ENCODE measurements at regions not wholly inside any gene's neighbourhood (a gene's known extent, or its start where the extent isn't known, plus 50 kb on each side); places are given as distances from the start of the nearest gene placed in this dataset.
"Not testable (repeated sequence)": the region's sequence is repeated elsewhere in the genome, so short reads cannot be mapped to it uniquely, and the experiment has no call there.

DNA sequence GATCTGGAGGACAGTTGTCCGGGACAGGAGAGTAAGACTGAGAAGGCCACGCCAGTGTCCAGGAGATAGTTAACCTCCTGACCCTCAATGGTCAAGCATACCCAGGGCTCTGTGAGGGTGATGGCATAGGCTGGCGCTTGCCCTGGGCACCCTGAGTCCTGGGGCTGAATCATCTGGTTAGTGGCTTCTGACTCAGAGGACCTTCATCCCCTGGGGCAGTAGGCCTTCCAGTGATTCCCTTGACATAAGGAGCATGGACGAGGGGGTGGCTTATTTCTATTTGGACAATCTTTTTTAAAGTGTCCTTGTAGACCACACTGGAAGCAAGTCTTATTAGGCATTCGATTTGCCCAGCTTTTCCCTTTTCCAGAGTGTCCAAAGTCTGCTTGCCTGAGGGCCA lies 108.4 kb upstream of the SHISA3 start:
- DNase-seq: not testable (repeated sequence)

DNA sequence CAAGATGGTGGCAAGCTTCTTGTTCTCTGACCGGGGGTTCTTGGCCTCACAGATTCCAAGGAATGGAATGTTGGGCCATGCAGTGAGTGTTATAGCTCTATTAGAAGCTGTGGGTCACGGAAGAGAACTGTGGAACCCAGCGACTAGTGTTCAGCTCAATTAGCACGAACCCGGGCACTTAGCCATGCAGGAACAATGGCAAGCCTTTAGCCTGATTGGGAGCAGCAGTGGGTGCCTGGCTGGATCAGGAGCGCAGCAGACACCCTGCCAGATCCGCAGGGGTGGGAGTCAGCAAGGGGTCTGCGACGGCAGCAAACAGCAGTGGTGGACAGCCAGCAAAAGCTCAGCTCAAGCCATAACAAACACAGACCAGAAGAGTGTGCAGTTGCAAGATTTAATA lies 105.1 kb upstream of the SHISA3 start:
- not testable (repeated sequence) for DNase-seq

DNA sequence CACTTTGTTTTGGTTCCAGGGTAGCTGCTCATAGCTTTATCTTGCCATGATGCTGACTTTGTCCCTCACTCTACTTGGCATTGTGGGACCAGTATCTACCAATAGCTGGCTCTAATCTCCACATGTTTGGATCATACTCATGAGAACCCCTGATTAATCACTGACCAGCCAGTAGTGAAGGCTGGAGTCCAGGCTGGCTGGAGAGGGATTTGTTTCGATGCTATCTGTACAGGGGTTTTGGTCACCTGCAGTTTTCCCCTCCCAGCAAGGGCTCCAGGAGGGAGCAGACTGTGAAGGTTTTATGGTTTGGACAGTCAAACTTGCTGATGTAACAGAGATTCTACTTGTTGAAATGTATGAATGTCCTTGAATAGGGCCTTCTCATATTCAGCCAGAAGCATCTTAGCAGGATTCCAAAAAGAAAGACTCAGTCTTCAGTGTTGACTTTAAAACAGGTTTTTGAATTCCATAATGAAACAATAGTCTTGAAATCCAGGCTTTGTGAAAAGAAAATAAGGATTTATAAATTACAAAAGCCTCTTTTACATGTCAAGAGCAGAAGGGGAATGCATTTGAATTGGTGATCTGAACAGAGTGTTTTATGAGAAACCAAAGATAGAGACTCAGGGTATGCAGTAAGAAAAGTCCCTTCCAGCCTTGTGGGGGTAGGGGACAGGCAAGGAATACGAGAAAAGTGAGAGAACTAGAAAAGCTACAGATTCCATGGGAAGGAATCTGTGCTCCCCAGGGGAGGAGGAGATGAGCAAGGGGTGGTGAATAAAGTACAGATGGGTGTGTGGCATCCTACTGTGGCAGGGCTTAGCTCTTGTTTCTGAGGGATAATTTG lies 103.1 kb upstream of the SHISA3 start:
- no peak for DNase-seq

DNA sequence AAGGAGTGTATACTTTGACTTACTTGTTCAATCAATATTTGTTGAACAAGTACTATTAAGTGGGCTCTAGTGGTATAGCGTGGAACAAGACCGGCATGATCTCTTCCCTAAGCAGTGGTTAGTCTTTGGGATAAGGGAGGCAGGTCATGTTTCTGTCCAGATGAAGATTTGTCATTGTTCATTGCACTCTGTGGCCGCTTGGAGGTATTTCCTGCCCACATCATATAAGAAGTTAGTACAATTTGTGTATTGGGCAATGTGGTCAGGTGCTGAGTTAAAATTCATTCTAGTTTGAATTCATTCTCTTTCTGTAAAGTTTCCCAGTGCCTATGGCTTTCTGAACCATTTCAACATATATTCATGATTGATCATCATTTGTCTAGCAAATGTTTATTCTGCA lies 101.1 kb upstream of the SHISA3 start:
- no peak for DNase-seq

DNA sequence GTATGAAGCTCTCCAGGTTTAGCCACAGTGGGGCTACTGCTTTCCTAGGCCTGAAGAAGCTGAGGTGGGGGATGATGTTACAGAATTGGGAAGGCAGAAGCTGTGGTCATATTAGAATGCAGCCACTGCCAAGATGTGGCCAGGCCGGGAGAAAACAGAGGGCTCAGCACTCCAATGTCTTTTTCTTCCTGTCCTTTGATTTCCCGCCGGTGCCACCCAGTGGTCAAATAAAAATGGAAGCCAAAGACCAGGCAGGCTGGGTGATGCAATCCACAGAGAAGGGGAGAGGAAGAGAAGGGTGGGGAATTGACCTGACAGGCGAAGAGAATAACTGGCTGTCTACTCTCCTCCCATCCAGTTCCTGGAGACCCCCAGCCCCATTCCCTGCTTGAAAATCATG lies 94.9 kb upstream of the SHISA3 start:
- DNase-seq: no peak

DNA sequence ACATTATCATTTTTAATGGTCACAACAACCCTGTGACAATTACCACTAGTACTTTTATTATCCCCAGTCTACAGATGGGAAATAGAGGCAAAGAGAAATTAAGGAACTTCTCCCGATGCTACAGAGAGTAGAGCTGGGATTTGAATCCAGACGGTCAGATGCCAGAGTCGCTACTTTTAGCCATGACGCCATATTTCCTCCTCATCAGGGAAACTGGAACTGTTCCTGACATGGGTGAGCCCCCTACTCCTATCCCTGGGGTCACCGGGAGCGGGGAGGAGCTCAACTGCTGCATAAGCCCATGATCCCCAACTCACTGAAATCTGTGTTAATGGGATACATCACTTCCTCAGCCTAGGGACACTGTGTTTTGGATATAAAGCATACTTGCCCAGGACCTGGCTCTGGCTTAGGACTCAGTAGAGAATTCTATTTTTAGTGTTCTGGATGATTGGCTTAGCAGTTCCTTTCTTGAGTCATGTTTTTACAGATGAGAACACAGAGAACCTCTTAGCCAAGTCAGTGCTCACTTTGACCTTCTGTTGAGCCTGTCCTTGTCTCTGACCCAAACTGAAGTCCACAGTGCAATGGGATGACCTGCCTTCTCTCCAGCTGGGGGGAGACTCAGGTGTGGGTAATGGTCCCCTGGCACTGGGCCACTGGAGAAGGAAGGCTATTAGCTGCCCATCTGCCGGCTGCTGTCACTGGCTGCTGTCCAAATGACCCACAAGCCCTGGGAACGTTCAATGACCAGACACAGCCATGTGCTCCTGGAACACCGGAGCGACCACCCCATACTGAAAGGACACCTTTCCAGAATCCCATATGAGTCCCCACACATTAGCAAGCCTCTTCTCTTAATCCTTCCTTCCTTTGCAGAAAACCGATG lies 90.8 kb upstream of the SHISA3 start:
- DNase-seq: no peak

DNA sequence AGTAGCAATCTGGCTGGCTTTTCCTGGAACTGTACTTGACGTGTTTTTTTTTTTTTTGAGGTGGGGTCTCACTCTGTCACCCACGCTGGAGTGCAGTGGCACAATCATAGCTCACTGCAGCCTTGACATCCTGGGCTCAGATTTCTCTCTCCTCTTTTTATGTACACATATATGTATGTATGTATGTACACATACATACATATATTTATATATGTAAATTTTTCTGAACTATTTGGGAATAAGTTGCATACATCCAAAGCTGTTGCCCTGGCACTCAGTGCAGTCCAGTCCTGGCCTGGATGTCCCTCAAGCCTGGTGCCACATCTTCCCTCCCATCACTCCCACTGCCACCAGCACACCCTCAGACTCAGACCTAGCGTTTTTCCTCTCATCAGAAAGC lies 89.0 kb upstream of the SHISA3 start:
- no peak for DNase-seq

DNA sequence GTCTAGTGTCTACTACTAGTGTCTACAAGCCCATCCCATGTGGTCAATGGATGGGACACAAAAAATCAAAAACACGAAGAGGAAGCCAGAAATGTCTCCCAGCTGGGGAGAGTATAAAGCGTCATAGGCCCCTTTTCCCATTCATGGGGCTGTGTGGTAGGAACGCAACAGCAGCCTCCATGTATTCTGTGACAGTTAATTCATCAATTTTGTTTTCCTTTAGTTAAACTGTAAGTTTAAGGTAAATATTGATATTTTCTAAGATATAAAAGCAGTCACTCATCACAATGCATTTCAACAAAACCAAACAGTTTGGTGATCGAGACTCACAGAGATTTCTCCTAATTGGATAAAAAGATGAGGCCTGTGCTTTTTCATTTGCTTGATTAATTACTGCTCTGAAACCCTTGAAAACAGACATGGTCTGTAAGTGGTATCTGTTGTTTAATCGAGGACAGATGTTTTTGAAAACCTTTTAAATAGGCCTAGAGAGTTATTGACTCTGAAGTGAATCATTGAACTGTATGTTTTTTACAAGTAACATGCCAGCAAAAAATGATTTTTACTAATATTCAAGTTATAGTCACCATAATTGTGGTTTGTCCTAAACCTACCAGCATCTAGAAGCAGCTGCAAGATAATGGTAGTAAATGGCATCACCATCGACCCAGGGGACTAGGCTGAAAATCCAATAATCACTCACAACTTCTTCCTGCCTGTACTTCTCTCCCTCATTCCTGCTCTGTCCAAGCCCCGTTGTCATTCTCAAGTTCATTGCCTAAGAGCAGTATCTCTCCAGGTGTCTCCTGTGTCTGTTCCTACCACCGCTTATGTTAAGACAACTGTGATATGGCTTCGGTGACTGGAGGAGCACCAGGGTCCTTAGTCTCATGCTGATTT lies 87.7 kb upstream of the SHISA3 start:
- DNase-seq: no peak

DNA sequence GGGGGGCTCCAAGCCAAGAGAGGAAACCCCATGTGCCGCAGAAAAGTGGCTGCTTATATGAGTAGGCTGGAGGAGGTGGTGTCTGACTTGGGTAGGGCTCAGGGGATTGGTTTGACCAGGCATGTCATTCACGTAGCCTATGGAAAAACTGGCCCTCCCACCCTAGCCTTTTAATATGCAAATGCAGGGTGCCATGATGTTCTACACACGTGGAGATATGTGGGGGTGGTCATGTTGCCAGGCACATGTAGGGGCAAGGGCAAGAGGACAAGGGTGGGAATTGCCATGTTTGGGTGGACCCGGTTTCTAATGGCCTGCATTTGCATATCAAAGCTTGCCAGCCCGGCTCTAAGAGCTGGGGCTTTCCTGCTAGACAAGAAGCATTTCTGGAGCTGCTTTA lies 86.9 kb upstream of the SHISA3 start:
- DNase-seq: no peak

DNA sequence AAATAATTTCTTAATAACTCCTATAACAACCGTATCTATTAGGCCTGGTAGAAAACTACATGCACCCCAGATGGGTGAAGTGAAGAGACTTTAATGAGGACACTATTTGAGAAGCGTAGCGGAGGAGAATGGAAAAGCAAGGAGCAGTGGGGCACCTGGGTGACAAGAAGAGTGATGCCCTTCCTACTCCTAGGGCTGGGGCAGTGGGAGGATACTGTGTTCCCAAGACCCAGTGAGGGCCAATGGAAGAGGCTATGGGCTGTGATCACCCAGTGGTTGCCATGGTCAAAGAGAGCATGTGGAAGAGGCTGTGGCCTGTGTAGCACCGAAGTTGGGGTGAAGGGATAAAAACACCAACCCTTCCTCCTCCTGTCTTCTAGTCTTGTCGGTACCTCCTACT lies 86.5 kb upstream of the SHISA3 start:
- DNase-seq: no peak

DNA sequence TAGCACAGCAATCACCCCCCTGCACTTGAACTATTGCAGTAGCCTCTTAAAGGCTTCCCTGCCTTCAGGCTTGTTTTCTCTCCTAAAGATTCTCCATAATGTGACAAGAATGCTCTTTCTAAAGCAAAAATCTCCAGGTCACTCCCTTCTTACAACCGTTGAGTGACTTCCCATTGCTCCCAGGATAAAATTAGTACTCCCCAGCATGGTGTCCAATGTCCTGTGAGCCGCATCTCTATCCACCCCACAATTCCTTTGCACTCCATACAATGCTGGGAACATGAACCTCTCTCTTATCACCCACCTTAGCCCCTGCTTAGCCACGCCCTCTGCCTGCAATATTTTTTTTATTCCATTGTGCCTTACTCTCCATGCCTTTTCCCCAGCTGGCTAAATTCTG lies 85.7 kb upstream of the SHISA3 start:
- DNase-seq: no peak

DNA sequence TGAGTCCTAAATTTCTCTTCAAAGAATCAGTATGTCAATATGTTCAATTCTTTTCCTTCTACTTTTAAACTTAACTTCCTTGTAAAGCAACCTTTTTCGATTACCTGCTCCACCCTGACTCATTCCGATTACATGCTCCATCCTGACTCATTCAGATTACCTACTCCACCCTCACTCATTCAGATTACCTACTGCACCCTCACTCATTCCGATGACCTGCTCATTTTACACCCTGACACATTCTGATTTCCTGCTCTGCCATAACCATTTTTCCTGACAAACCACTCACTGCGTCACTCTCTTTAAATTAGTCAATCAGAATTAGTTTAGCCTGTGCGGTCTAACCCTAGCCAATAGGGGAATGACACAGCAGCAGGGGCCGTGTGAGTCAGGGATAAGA lies 83.9 kb upstream of the SHISA3 start:
- DNase-seq: not testable (repeated sequence)

DNA sequence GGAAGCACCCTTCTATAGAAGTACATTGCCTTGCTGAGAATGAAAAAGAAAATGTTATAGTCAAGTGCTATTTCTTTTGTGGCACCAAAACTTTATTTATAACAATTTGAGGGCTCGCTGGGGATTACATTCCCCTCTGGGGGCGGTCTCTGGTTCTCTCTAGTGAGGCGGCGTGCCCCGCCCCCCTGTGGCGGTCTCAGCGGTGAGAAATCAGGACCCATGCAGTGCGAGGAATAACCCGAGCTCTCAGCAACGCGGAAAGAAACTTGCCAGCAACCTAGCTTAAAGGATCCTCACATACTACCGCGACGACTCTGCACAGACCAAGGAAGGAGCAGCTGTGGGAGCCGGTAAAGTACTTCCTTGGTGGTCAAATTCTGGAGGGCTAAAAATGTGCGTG lies 83.4 kb upstream of the SHISA3 start:
- no peak for DNase-seq

DNA sequence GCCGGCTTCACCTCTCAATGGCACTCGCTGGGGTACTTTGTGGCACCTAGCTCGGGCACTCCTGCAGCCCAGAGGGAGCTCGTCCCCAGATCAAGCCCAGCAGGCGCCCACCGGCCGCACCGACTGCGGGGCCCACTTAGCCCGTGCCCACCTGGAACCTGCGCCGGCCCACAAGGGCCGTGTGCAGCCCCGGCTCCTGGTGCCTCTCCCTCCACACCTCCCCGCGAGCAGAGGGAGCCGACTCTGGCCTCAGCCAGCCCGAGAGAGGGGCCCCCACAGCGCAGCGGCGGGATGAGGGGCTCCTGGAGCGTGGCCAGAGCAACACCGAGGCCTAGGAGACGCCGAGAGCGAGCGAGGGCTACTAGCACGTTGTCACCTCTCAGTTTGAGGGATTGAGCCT lies 82.1 kb upstream of the SHISA3 start:
- no peak for DNase-seq

DNA sequence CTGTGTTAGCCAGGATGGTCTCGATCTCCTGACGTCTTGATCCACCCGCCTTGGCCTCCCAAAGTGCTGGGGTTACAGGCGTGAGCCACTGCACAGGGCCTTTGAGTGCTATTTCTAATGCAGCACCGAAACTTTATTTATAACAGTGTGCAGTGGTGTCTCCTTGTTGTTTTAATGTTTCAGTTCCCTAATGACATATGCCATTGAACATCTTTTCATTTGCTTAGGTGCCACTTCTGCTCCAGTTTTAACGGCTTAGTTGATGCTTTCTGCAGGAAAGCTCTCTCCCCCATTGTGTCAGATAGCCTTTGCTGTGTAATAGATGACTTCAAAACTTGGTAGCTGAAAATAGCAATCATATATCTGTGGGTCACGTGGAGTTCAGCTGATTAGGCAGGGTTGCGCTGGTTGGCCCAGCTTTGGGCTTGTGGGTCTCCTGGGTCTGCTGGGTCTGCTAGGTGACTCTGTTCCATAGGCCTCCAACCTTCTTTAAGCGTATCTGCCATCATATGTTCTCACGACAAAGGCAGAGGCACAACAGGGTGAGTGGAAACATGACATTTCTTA lies 76.4 kb upstream of the SHISA3 start:
- DNase-seq: no peak

DNA sequence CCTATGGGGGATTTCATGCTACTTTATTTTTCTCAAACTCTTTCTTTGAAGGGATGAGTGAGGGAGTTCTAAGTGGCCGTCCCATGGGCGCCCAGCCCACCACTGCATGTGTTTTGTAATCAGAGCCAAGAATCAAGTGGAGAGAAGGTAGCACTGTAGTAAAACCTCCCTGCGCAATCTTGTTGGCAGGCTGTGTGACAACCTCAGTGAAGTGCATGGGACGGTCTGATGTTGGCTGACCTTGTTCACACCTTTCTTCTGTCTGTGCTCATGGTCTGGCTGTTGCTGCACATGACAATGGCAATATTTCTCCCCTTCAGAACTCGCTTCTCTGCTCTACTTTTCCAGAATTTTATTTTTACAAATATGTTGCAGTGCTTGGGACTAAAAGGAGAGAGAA lies 71.2 kb upstream of the SHISA3 start:
- DNase-seq: no peak

DNA sequence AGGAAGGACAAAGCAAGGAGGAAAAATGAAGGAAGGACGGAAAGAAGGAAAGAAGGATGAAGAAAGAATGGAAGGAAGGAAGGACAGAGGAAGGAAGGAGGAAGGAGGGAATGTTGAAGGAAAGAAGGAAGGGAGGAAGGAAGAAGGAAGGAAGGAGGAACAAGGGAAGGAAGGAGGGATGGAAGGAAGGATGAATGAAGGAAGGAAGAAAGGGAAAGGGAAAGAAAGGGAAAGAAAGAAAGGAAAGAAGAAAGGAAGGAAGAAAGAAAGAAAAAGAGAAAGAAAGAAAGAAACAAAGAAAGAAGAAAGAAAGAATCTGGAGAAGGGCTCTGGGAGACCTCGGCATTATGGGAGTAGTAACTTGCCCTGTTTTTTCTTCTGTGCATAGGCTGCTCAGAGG lies 70.8 kb upstream of the SHISA3 start:
- DNase-seq: no peak

DNA sequence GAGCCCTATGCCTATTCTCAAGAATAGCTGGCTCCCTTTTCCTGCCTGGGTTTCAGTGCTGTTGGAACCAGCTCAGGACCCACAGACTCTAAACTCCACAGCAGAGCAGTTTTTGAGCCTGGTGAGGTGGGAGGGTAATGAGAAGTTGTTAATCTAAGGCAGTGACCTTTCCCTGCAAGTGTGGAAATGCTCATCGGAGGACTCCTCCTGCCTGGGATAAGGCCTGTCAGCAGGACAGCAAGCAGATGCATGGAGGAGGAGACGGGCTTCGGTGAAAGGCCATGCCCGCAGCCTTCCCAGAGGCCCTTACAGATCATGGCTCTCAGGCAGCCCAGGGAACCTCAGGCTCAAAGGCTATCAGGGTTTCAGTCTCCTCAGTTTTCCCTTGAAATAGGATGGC lies 70.0 kb upstream of the SHISA3 start:
- DNase-seq: no peak

DNA sequence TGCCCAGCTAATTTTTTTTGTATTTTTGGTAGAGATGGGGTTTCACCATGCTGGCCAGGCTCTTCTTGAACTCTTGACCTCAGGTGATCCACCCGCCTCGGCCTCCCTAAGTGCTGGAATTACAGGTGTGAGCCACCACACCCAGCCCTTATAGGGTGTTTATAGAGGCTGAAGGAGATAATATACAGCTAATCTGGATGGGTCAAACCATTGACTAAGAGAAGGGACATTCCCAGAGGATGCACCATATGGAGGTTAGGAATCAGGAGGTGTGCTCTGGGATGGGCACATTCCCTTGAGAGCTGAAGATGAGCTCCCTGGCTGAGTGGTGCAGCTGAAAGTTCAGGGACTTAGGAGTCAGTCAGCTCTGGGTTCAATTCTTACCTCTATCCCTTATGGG lies 68.3 kb upstream of the SHISA3 start:
- no peak for DNase-seq

DNA sequence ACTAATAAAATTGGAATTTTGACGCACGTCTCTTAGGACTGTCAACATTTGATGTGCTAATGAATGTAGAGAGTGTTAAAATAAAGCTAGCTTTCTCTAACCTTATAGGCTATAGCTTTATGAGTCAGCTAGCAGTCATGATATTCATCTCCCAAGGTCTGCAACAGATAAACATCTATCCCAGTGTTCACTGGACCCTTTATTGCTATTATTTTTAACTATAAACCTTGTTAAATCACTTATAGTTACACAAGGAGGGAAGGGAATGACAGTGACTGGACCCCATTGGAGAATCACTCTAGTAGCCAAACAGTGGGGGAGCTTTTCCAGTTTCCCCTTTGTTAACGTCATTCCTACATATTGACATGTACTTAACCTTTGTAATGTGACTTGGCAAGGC lies 67.9 kb upstream of the SHISA3 start:
- DNase-seq: no peak

DNA sequence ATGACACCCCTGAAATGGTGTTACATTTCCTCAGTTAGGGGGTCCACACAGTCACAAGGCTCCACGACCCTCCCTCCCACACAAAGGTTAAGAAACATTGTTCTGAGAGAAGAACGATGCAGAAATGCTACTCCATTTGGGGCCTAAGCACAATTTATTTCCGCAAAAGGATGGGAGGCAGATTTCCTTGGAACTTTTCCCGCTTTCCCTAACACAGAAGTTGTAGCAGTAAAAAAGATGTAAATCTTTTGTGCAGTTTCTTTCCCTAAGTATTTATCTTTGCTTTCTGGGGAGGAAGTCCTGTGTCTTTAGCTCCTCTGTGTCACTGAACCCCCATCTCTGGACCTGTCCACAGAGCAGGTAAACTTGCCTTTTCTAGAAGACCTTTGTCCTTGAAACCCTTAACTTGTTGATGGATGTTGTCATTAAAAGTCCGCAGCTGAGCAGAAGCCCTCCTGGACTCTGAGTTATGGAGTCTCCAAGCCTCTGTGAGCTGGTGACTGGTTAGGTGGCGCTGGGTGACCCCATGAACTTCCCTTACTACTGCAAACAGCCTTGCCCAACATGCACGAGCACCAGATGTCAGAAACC lies 67.2 kb upstream of the SHISA3 start:
- DNase-seq: no peak

DNA sequence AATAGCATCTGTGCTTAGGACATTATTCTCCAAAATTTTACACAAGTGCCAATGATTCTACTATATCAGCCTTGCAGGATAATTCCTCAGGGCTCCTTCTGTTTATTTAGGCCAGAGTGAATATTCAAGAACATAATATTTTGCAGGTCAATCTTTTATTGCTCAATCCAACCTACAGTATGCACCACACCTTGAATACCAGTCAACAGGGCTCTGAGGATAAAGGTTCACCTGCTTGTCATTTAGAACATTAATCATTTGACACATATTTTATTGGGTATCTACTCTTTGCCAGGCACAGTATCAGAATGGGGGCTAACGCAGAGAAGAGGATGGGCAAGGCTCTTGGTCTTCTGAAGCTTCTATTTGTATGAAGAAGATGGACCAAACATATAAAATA lies 66.2 kb upstream of the SHISA3 start:
- no peak for DNase-seq

Measured in NCI-H510A (cell line).